ENCODE measurements at regions not wholly inside any gene's neighbourhood (a gene's known extent, or its start where the extent isn't known, plus 50 kb on each side); places are given as distances from the start of the nearest gene placed in this dataset.
"Not testable (repeated sequence)": the region's sequence is repeated elsewhere in the genome, so short reads cannot be mapped to it uniquely, and the experiment has no call there.

GRCh38 chr20:30725188-30725587, 532.3 kb upstream of the DEFB115 start:
- not testable (repeated sequence) for TF ChIP-seq CTCF (IDR thresholded peaks at IDR 0.05; ENCODE audit: insufficient read depth, low read depth, low read length); EZH2 (IDR thresholded peaks at IDR 0.05; ENCODE audit: insufficient read depth, low read length)

Data from astrocyte (in vitro differentiated cells and primary cell).